ENCODE measurements at regions not wholly inside any gene's neighbourhood (a gene's known extent, or its start where the extent isn't known, plus 50 kb on each side); places are given as distances from the start of the nearest gene placed in this dataset.
"Not testable (repeated sequence)": the region's sequence is repeated elsewhere in the genome, so short reads cannot be mapped to it uniquely, and the experiment has no call there.

- no peak for FAIRE-seq
Observed at GRCh38 chr6:126206504-126207246, 133.2 kb upstream of the CENPW start.

- FAIRE-seq: no peak
Observed at GRCh38 chr6:126210398-126211075, 129.4 kb upstream of the CENPW start.

GRCh38 chr6:126217497-126217896, 122.4 kb upstream of the CENPW start:
- no peak for FAIRE-seq

- not testable (repeated sequence) for FAIRE-seq
Observed at GRCh38 chr6:126220901-126221300, 119.0 kb upstream of the CENPW start.

- no peak for FAIRE-seq
Observed at GRCh38 chr6:126227833-126228702, 111.8 kb upstream of the CENPW start.

GRCh38 chr6:126232671-126233070, 107.2 kb upstream of the CENPW start:
- FAIRE-seq: peak; percentile 89

GRCh38 chr6:126233192-126233591, 106.7 kb upstream of the CENPW start:
- FAIRE-seq: no peak

- FAIRE-seq: no peak
Observed at GRCh38 chr6:126235363-126235762, 104.6 kb upstream of the CENPW start.

GRCh38 chr6:126245077-126245476, 94.8 kb upstream of the CENPW start:
- FAIRE-seq: no peak

GRCh38 chr6:126252154-126252553, 87.8 kb upstream of the CENPW start:
- no peak for FAIRE-seq

GRCh38 chr6:126253431-126253830, 86.5 kb upstream of the CENPW start:
- no peak for FAIRE-seq

GRCh38 chr6:126258150-126258549, 81.8 kb upstream of the CENPW start:
- FAIRE-seq: no peak

GRCh38 chr6:126261792-126262421, 78.0 kb upstream of the CENPW start:
- FAIRE-seq: no peak

GRCh38 chr6:126264265-126264664, 75.7 kb upstream of the CENPW start:
- FAIRE-seq: no peak

- no peak for FAIRE-seq
Observed at GRCh38 chr6:126266664-126267063, 73.3 kb upstream of the CENPW start.

GRCh38 chr6:126267626-126268025, 72.3 kb upstream of the CENPW start:
- no peak for FAIRE-seq

GRCh38 chr6:126268092-126268491, 71.8 kb upstream of the CENPW start:
- FAIRE-seq: no peak

- no peak for FAIRE-seq
Observed at GRCh38 chr6:126280287-126280686, 59.6 kb upstream of the CENPW start.

GRCh38 chr6:126285871-126286365, 54.0 kb upstream of the CENPW start:
- no peak for FAIRE-seq
